ENCODE measurements at regions not wholly inside any gene's neighbourhood (a gene's known extent, or its start where the extent isn't known, plus 50 kb on each side); places are given as distances from the start of the nearest gene placed in this dataset.
"Not testable (repeated sequence)": the region's sequence is repeated elsewhere in the genome, so short reads cannot be mapped to it uniquely, and the experiment has no call there.

GRCh38 chr4:189706821-189707220, 233.9 kb upstream of the FRG1 start:
- H3K27ac ChIP-seq (ENCODE audit: low read length): peak overlapping the region; percentile 40
- not testable (repeated sequence) for H4K20me1 ChIP-seq (ENCODE audit: insufficient read depth, low read length)

DNA sequence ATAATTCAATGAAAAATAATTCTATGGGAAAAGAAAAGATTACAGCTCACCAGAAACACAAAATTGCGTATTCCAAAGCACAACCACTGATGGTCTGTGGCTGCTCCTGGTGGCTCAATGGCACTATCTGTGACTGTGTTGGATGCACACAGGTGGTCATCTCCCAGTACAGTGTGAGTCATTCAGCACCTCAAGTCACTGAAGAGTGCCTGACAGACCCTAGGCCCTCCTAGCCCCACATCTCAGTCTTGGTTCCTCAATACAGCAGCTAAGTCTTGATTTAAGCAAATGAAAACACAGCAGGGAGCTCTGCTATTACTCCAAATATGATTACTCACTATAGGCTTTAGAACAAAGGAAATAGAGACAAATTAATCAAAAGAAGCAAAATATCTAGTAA, 233.4 kb upstream of the FRG1 start:
- not testable (repeated sequence) for H4K20me1 ChIP-seq (ENCODE audit: insufficient read depth, low read length); H3K79me2 ChIP-seq (ENCODE audit: low read length); H3K4me3 ChIP-seq (ENCODE audit: low read length)

More at GRCh38 chr4:189706821-189707220, 233.9 kb upstream of the FRG1 start:
- not testable (repeated sequence) for H3K4me3 ChIP-seq (ENCODE audit: low read length); H3K79me2 ChIP-seq (ENCODE audit: low read length); H2AFZ ChIP-seq (ENCODE audit: low read depth, low read length); H3K4me1 ChIP-seq (ENCODE audit: low read length); H3K9ac ChIP-seq (ENCODE audit: low read length); H3K9me3 ChIP-seq (ENCODE audit: insufficient read depth, low read length); H3K36me3 ChIP-seq (replicated peaks; ENCODE audit: low read depth, low read length); H3K27me3 ChIP-seq (ENCODE audit: low read depth, low read length); H3K4me2 ChIP-seq (ENCODE audit: low read length)

DNA sequence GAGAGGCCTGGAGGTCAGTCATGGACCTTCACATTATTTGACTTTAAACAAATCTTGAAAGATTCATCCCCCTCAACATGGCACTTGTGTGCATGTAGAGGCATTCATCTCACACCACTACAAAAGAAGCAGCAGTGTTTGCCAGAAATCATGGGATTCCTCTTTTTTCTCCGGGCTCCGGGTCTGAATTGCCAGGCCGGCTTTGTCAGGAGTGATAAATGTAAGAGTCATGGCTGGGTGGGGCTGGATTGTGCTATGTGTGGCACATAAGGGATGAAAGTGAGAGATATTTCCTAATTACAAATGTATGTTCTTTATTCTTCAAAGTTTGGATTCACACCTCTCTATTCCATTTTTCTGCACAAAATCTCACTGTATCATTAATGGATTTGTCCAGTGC, 228.7 kb upstream of the FRG1 start:
- not testable (repeated sequence) for H3K9me3 ChIP-seq (ENCODE audit: insufficient read depth, low read length); H3K79me2 ChIP-seq (ENCODE audit: low read length); H3K9ac ChIP-seq (ENCODE audit: low read length); H3K27ac ChIP-seq (ENCODE audit: low read length); H2AFZ ChIP-seq (ENCODE audit: low read depth, low read length); H4K20me1 ChIP-seq (ENCODE audit: insufficient read depth, low read length); H3K36me3 ChIP-seq (replicated peaks; ENCODE audit: low read depth, low read length); H3K4me3 ChIP-seq (ENCODE audit: low read length); H3K4me1 ChIP-seq (ENCODE audit: low read length); H3K4me2 ChIP-seq (ENCODE audit: low read length); H3K27me3 ChIP-seq (ENCODE audit: low read depth, low read length)

More for the DNA sequence above, 233.4 kb upstream of the FRG1 start:
- H3K4me2 ChIP-seq (ENCODE audit: low read length): peak overlapping the region; percentile 14; the same call in 1 of the 2 replicates
- not testable (repeated sequence) for H3K9ac ChIP-seq (ENCODE audit: low read length); H3K27me3 ChIP-seq (ENCODE audit: low read depth, low read length); H2AFZ ChIP-seq (ENCODE audit: low read depth, low read length); H3K36me3 ChIP-seq (replicated peaks; ENCODE audit: low read depth, low read length); H3K4me1 ChIP-seq (ENCODE audit: low read length); H3K9me3 ChIP-seq (ENCODE audit: insufficient read depth, low read length)
- H3K27ac ChIP-seq (ENCODE audit: low read length): peak overlapping the region; percentile 40

- H4K20me1 ChIP-seq (ENCODE audit: insufficient read depth, low read length); H3K4me3 ChIP-seq (ENCODE audit: low read length); H3K27me3 ChIP-seq (ENCODE audit: low read depth, low read length); H3K79me2 ChIP-seq (ENCODE audit: low read length); H2AFZ ChIP-seq (ENCODE audit: low read depth, low read length); H3K9ac ChIP-seq (ENCODE audit: low read length); H3K4me2 ChIP-seq (ENCODE audit: low read length); H3K36me3 ChIP-seq (replicated peaks; ENCODE audit: low read depth, low read length); H3K4me1 ChIP-seq (ENCODE audit: low read length); H3K9me3 ChIP-seq (ENCODE audit: insufficient read depth, low read length); H3K27ac ChIP-seq (ENCODE audit: low read length): not testable (repeated sequence)
Observed at GRCh38 chr4:189721016-189721993, 219.4 kb upstream of the FRG1 start.

GRCh38 chr4:189722324-189723003, 218.2 kb upstream of the FRG1 start:
- not testable (repeated sequence) for H4K20me1 ChIP-seq (ENCODE audit: insufficient read depth, low read length); H3K4me1 ChIP-seq (ENCODE audit: low read length); H3K9ac ChIP-seq (ENCODE audit: low read length); H2AFZ ChIP-seq (ENCODE audit: low read depth, low read length); H3K9me3 ChIP-seq (ENCODE audit: insufficient read depth, low read length); H3K27me3 ChIP-seq (ENCODE audit: low read depth, low read length); H3K36me3 ChIP-seq (replicated peaks; ENCODE audit: low read depth, low read length); H3K4me3 ChIP-seq (ENCODE audit: low read length); H3K79me2 ChIP-seq (ENCODE audit: low read length); H3K4me2 ChIP-seq (ENCODE audit: low read length); H3K27ac ChIP-seq (ENCODE audit: low read length)

DNA sequence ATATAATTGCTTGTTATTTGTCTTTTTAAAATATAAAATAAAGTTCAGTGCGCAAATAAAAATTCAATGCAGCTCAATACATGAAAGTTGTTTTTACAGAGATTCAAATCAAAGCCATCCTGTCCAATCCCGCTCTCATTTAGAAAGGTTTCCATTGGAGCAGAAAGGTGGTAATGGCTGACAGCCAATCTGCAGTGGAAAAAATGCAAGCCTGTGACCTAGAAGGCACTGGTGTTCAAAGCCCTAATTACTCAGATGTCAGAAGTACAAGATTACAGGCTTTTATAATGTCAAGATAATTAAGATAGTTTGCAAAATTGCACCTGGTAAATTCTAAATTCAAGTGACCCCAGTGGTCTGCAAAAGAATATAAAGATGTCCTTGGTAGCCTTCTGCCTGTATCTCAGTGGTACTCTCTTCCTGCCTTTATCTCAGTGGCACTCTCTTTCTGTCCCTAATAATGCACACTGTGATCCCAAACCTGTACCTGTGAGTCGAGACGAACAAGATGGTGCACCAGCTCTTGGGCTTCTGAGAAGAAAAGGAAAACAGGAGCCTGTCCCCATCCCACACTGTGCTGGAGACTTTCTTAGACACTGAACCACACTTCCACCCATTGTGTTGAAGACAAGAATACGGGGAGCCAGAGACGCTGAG, 212.6 kb upstream of the FRG1 start:
- not testable (repeated sequence) for H3K4me2 ChIP-seq (ENCODE audit: low read length); H2AFZ ChIP-seq (ENCODE audit: low read depth, low read length); H3K4me1 ChIP-seq (ENCODE audit: low read length); H3K79me2 ChIP-seq (ENCODE audit: low read length); H3K4me3 ChIP-seq (ENCODE audit: low read length); H3K27ac ChIP-seq (ENCODE audit: low read length); H3K27me3 ChIP-seq (ENCODE audit: low read depth, low read length); H3K9ac ChIP-seq (ENCODE audit: low read length); H4K20me1 ChIP-seq (ENCODE audit: insufficient read depth, low read length); H3K36me3 ChIP-seq (replicated peaks; ENCODE audit: low read depth, low read length); H3K9me3 ChIP-seq (ENCODE audit: insufficient read depth, low read length)

- not testable (repeated sequence) for H3K4me2 ChIP-seq (ENCODE audit: low read length); H3K27me3 ChIP-seq (ENCODE audit: low read depth, low read length); H4K20me1 ChIP-seq (ENCODE audit: insufficient read depth, low read length); H3K9ac ChIP-seq (ENCODE audit: low read length); H3K4me1 ChIP-seq (ENCODE audit: low read length); H3K36me3 ChIP-seq (replicated peaks; ENCODE audit: low read depth, low read length); H3K27ac ChIP-seq (ENCODE audit: low read length); H3K79me2 ChIP-seq (ENCODE audit: low read length); H3K9me3 ChIP-seq (ENCODE audit: insufficient read depth, low read length); H2AFZ ChIP-seq (ENCODE audit: low read depth, low read length); H3K4me3 ChIP-seq (ENCODE audit: low read length)
Observed at GRCh38 chr4:189731989-189732388, 208.7 kb upstream of the FRG1 start.

DNA sequence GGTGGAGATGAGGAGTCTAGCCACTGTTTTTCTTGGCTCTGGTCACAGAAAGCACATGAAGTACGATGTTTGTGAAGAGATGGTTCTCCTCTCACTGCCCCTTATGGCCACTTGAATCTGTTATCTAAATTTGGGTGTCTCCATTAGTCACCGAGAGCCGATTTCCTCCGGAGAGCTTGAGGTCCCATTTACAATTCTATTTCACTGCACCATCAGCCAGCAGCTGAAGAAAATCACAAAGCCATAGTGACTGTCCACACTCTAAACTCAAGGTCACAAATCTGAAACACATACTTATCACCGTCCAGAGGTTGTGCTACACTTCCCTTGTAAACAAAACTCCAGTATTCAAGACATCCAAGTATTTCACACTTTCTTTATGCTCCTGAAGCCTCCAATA, 207.2 kb upstream of the FRG1 start:
- H3K9me3 ChIP-seq (ENCODE audit: insufficient read depth, low read length); H3K36me3 ChIP-seq (replicated peaks; ENCODE audit: low read depth, low read length); H3K27me3 ChIP-seq (ENCODE audit: low read depth, low read length); H4K20me1 ChIP-seq (ENCODE audit: insufficient read depth, low read length); H3K9ac ChIP-seq (ENCODE audit: low read length); H3K4me1 ChIP-seq (ENCODE audit: low read length); H3K4me2 ChIP-seq (ENCODE audit: low read length); H3K27ac ChIP-seq (ENCODE audit: low read length); H2AFZ ChIP-seq (ENCODE audit: low read depth, low read length); H3K4me3 ChIP-seq (ENCODE audit: low read length); H3K79me2 ChIP-seq (ENCODE audit: low read length): not testable (repeated sequence)

DNA sequence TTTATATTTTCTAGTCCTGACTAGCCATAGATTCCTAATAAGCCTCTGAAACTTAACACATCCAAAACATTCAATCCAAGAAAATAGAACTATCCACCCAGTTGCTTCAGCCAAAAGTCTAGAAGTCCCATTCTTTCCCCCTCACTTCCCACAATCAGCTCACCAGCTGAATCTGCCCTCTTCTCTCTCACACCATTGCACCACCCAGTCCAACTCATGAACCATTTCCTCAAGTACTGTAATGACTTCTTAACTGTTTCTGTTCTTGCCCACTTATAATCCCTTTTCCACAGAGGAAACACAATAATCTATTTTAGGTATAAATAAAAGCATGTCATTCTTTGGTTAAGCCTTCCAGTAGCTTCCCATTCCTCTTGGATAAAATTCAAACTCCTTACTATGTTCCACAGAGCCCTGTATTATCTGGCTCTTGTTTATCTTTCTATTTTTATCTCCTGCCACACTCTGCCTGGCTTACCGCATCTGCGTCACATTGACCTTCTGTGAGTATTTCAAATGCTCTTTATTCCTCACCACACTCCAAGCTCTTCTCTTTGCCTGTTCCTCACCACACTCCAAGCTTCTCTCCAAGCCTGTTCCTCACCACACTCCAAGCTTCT, 205.9 kb upstream of the FRG1 start:
- H4K20me1 ChIP-seq (ENCODE audit: insufficient read depth, low read length); H3K9me3 ChIP-seq (ENCODE audit: insufficient read depth, low read length); H3K4me1 ChIP-seq (ENCODE audit: low read length); H2AFZ ChIP-seq (ENCODE audit: low read depth, low read length); H3K27me3 ChIP-seq (ENCODE audit: low read depth, low read length); H3K4me2 ChIP-seq (ENCODE audit: low read length); H3K36me3 ChIP-seq (replicated peaks; ENCODE audit: low read depth, low read length); H3K9ac ChIP-seq (ENCODE audit: low read length); H3K79me2 ChIP-seq (ENCODE audit: low read length); H3K4me3 ChIP-seq (ENCODE audit: low read length); H3K27ac ChIP-seq (ENCODE audit: low read length): not testable (repeated sequence)
